ENCODE measurements at regions not wholly inside any gene's neighbourhood (a gene's known extent, or its start where the extent isn't known, plus 50 kb on each side); places are given as distances from the start of the nearest gene placed in this dataset.

DNA sequence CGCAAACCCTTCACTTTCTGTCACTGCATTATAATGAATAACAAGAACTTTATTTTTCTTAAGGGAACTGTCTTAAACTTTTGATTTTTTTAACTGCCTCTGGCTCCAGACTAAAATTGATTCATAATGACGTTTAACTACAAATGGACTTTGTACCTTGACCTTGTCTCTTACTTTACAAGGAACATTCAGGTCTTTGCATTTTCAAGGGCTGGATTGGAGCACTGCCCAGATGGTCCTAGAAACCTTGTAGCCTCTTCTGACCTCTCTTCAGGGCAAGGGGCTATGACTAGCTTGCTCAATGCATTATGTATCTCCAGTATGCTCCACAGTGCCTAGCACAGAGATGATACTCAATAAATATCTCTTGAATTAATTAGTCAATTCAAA is 612.6 kb upstream of the CLINT1 start:
- no peak for TF ChIP-seq CTCF (IDR thresholded peaks at IDR 0.05; ENCODE audit: insufficient read depth, low read depth, low read length)
- ChIA-PET POLR2A (no interaction called here), CTCF (no interaction called here)
- no peaks in the 10 kb centered on the region for H3K27me3 ChIP-seq (ENCODE audit: control insufficient read depth, insufficient read depth, low read length)
- H3K36me3 ChIP-seq (ENCODE audit: control insufficient read depth, insufficient read depth, low read length) = no peaks in the 10 kb centered on the region
- no peak overlapping the region for H3K4me3 ChIP-seq (ENCODE audit: low read depth, low read length)
- DNase-seq (ENCODE audit: low read depth) = no peak

- POLR2A ChIA-PET = interaction anchor here (0.6 kb wide), 1 partner anchor 231 kb away, joined by 3 read pairs; no protein-coding TSS in a partner anchor
- H3K4me3 ChIP-seq (ENCODE audit: low read depth, low read length) = no peak overlapping the region
- TF ChIP-seq CTCF (IDR thresholded peaks at IDR 0.05; ENCODE audit: insufficient read depth, low read depth, low read length) = no peak
- DNase-seq (ENCODE audit: low read depth) = no peak
- no peaks in the 10 kb centered on the region for H3K27me3 ChIP-seq (ENCODE audit: control insufficient read depth, insufficient read depth, low read length)
- H3K36me3 ChIP-seq (ENCODE audit: control insufficient read depth, insufficient read depth, low read length) = no peaks in the 10 kb centered on the region
- CTCF ChIA-PET = no interaction called here
Measured at GRCh38 chr5:158470764-158471534, 612.0 kb upstream of the CLINT1 start.

DNA sequence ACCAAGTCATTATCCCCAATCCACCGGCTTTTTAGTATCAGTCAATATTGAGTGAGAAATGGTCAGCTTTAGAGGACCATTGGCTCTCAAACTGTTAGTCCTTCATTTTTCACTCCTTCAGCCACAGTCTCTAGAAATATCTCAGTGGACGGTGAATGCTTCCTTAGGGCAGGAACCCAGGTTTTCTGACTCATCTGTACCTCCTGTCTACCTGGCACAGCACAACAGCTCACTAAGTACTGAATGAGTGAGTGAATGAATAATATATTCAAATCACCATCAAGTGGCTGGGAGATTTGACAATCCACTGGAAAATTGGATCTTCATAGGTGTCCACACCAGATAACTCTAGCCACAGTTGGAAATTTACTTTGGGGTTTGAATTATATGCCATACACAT is 609.5 kb upstream of the CLINT1 start:
- CTCF ChIA-PET = interaction anchor here (1.0 kb wide), 1 partner anchor 163 kb away, joined by 3 read pairs; no protein-coding TSS in a partner anchor
- no peak for DNase-seq (ENCODE audit: low read depth)
- Histone ChIP-seq H3K27me3 (ENCODE audit: control insufficient read depth, insufficient read depth, low read length) (no peaks in the 10 kb centered on the region), H3K4me3 (ENCODE audit: low read depth, low read length) (no peak overlapping the region), H3K36me3 (ENCODE audit: control insufficient read depth, insufficient read depth, low read length) (no peaks in the 10 kb centered on the region)
- POLR2A ChIA-PET = no interaction called here
- TF ChIP-seq CTCF (IDR thresholded peaks at IDR 0.05; ENCODE audit: insufficient read depth, low read depth, low read length) = no peak

DNA sequence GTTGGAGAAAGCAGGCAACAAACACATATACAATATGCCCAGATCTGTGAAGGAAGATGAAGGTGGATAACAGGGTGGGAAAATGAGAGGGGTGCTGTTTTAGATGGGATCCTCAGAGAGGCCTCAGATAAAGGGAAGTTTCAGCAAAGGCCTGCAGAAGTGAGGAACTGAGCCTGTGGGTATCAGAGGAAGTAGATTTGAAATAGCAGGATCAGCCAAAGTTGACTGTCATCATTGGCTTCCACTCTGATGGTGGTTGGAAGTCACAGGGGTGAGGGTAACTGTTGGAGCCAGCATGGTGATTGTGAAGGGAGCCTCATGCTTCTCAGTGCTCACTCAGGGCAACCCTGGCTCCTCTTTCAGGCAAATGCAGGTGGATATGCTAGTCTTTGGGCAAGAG is 607.2 kb upstream of the CLINT1 start:
- H3K4me3 ChIP-seq (ENCODE audit: low read depth, low read length) = no peak overlapping the region
- TF ChIP-seq CTCF (IDR thresholded peaks at IDR 0.05; ENCODE audit: insufficient read depth, low read depth, low read length) = no peak
- H3K36me3 ChIP-seq (ENCODE audit: control insufficient read depth, insufficient read depth, low read length) = no peaks in the 10 kb centered on the region
- ChIA-PET POLR2A (no interaction called here), CTCF (no interaction called here)
- H3K27me3 ChIP-seq (ENCODE audit: control insufficient read depth, insufficient read depth, low read length) = no peaks in the 10 kb centered on the region
- DNase-seq (ENCODE audit: low read depth) = no peak

GRCh38 chr5:158465086-158465972 is 606.4 kb upstream of the CLINT1 start:
- Histone ChIP-seq H3K36me3 (ENCODE audit: control insufficient read depth, insufficient read depth, low read length) (no peaks in the 10 kb centered on the region), H3K27me3 (ENCODE audit: control insufficient read depth, insufficient read depth, low read length) (no peaks in the 10 kb centered on the region), H3K4me3 (ENCODE audit: low read depth, low read length) (no peak overlapping the region)
- ChIA-PET CTCF (no interaction called here), POLR2A (no interaction called here)
- DNase-seq (ENCODE audit: low read depth) = no peak
- no peak for TF ChIP-seq CTCF (IDR thresholded peaks at IDR 0.05; ENCODE audit: insufficient read depth, low read depth, low read length)
